ENCODE measurements at regions not wholly inside any gene's neighbourhood (a gene's known extent, or its start where the extent isn't known, plus 50 kb on each side); places are given as distances from the start of the nearest gene placed in this dataset.
"Not testable (repeated sequence)": the region's sequence is repeated elsewhere in the genome, so short reads cannot be mapped to it uniquely, and the experiment has no call there.

DNA sequence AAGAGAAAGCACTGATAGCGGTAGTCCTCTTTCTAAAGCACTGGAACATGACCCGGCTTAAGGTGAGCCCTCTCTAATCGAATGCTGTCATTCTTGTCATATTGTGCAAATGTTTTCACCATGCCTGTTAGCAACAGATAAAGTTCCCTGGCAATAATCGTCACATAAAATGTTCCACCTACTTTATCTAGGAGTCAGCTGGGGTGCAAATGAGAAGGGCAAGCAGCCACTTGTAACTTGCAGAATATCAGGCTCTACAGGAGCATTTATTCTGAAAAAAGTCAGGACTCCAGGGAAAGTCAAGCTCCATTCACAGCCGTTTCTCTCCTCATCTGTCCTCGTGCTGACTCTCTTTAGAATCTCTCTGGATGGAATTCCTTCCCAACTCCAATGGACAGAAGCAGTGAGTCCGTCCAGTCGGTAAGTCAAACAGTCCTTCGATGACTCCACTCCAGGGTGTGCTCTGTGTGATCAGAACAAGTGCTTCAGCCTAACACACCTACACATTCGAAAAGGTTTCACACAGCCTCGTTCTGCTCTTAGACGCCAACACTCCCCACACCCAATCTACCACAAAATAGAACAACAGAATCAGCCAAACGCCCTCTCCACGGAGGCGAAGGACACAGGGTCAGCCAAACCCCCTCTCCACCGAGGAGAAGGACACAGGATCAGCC, 101.7 kb upstream of the FRG1 start:
- H3K9me3 ChIP-seq: no peaks in the 10 kb centered on the region
- WGBS: 69% methylated on average over 16 of the region's 16 CpGs
- H3K4me1 ChIP-seq: no peaks in the 10 kb centered on the region
- H3K4me3 ChIP-seq: no peak overlapping the region
- TF ChIP-seq, protein P1, sequence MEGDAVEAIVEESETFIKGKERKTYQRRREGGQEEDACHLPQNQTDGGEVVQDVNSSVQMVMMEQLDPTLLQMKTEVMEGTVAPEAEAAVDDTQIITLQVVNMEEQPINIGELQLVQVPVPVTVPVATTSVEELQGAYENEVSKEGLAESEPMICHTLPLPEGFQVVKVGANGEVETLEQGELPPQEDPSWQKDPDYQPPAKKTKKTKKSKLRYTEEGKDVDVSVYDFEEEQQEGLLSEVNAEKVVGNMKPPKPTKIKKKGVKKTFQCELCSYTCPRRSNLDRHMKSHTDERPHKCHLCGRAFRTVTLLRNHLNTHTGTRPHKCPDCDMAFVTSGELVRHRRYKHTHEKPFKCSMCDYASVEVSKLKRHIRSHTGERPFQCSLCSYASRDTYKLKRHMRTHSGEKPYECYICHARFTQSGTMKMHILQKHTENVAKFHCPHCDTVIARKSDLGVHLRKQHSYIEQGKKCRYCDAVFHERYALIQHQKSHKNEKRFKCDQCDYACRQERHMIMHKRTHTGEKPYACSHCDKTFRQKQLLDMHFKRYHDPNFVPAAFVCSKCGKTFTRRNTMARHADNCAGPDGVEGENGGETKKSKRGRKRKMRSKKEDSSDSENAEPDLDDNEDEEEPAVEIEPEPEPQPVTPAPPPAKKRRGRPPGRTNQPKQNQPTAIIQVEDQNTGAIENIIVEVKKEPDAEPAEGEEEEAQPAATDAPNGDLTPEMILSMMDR (IDR thresholded peaks at IDR 0.05): no peak
- TF ChIP-seq POLR2A (IDR thresholded peaks at IDR 0.05) (no peak), EP300 (IDR thresholded peaks at IDR 0.05) (no peak), POLR2AphosphoS5 (IDR thresholded peaks at IDR 0.05) (no peak)
- no peaks in the 10 kb centered on the region for H3K27me3 ChIP-seq
- no peak for DNase-seq (ENCODE audit: low spot score in 2 of 2)
- H3K36me3 ChIP-seq: no peaks in the 10 kb centered on the region
- no peak overlapping the region for H3K27ac ChIP-seq

DNA sequence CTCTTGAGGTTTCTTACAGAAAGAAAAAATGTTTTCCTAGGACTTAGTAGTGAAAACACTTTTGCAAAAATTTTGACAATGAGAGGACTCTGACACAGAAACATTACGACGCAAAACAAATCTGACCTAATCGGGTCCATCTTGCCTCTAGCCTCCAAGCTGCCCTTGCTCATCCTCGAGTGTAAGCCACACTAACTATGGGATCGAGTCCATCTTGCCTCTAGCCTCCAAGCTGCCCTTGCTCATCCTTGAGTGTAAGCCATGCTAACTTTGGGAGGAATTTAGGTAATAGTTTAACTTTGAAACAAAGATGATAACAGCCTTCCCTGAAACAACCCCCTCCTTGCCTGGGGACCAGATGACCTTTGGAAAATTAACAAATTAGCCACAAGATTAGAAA, 100.3 kb upstream of the FRG1 start:
- Histone ChIP-seq H3K27ac (no peak overlapping the region), H3K9me3 (no peaks in the 10 kb centered on the region), H3K36me3 (no peaks in the 10 kb centered on the region), H3K4me3 (no peak overlapping the region), H3K27me3 (no peaks in the 10 kb centered on the region), H3K4me1 (no peaks in the 10 kb centered on the region)
- DNase-seq (ENCODE audit: low spot score in 2 of 2): no peak
- WGBS: 90% methylated on average over 5 of the region's 5 CpGs
- TF ChIP-seq POLR2A (IDR thresholded peaks at IDR 0.05) (no peak), POLR2AphosphoS5 (IDR thresholded peaks at IDR 0.05) (no peak), EP300 (IDR thresholded peaks at IDR 0.05) (no peak)
- TF ChIP-seq, protein P1 (IDR thresholded peaks at IDR 0.05): no peak

DNA sequence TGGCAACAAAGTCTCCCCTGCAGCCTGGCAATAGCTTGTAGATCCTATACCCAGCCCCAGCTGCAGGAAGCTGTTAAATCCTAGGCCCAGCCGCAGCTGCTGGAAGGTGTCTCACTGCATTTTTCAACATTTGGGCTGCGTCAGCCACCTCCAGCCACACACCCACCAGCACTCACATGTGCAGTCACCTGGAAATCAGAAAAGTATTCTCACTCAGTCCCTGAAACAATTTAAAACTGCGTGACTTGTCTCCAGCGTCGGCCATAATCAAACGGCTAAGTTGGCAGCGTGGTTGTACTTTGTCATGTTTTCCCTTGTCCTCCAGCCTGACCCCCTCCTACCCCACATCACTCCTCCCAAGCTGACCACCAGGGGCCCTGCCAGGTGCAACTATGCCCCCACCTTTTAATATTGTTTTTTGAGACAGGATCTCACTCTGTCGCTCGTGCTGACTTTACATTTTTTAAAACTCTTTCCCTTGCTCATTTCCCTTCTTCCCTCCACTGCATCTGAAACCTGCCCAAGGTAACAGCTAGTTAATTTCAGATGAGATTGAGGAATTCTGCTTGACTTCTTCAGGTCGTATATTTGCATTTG, 97.2 kb upstream of the FRG1 start:
- DNase-seq (ENCODE audit: low spot score in 2 of 2): no peak
- no peaks in the 10 kb centered on the region for H3K27me3 ChIP-seq
- TF ChIP-seq, protein P1 (IDR thresholded peaks at IDR 0.05): no peak
- TF ChIP-seq EP300 (IDR thresholded peaks at IDR 0.05) (no peak), POLR2AphosphoS5 (IDR thresholded peaks at IDR 0.05) (no peak), POLR2A (IDR thresholded peaks at IDR 0.05) (no peak)
- no peaks in the 10 kb centered on the region for H3K36me3 ChIP-seq
- no peaks in the 10 kb centered on the region for H3K9me3 ChIP-seq
- H3K4me1 ChIP-seq: no peaks in the 10 kb centered on the region
- no peak overlapping the region for H3K4me3 ChIP-seq
- WGBS: 76% methylated on average over 10 of the region's 10 CpGs
- no peak overlapping the region for H3K27ac ChIP-seq

DNA sequence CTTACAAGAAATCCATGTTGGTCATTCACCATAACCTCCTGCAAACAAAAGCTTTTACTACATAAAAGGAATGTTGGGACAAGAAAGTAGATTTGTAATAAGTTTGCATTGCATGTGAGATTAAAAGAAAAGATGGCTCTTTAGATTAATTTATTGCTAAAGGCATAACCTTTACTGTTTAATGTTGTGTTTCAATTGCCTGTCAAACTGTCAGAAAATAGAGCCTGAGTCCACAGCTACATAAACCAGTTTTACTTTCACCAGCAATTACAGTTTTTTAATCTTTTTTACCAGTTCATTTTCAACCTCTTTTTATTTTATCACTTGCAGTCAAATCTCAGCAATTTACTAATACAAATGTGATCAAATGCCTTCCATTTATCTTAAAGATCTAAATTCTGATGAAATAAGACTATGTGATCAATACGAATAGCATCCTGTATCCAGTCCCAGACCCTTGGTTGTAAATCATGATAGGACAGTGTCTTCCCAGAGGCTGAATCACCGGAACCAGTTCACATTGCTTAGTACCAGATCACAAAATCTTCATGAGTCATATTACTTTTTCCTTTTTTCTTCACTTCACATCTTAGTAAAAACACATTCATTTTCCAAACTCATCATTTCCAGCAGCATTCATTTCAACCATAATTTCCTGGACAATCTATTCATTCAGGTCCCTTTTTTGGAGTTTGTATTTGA, 95.4 kb upstream of the FRG1 start:
- DNase-seq (ENCODE audit: low spot score in 2 of 2): no peak
- H3K36me3 ChIP-seq: no peaks in the 10 kb centered on the region
- no peaks in the 10 kb centered on the region for H3K9me3 ChIP-seq
- TF ChIP-seq POLR2A (IDR thresholded peaks at IDR 0.05): no peak
- TF ChIP-seq POLR2AphosphoS5 (IDR thresholded peaks at IDR 0.05): no peak
- TF ChIP-seq, protein P1 (IDR thresholded peaks at IDR 0.05): no peak
- no peak for TF ChIP-seq EP300 (IDR thresholded peaks at IDR 0.05)
- no peak overlapping the region for H3K27ac ChIP-seq
- H3K4me3 ChIP-seq: no peak overlapping the region
- whole genome bisulfite sequencing: 43% methylated on average over 2 of the region's 2 CpGs
- no peaks in the 10 kb centered on the region for H3K4me1 ChIP-seq
- no peaks in the 10 kb centered on the region for H3K27me3 ChIP-seq

DNA sequence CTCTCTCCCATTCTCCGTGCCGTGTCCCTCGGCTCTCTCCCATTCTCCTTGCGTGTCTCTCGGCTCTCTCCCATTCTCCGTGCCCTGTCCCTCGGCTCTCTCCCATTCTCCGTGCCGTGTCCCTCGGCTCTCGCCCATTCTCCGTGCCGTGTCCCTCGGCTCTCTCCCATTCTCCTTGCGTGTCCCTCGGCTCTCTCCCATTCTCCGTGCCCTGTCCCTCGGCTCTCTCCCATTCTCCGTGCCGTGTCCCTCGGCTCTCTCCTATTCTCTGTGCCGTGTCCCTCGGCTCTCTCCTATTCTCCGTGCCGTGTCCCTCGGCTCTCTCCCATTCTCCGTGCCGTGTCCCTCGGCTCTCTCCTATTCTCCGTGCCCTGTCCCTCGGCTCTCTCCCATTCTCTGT, 94.6 kb upstream of the FRG1 start:
- H3K27ac ChIP-seq; H3K4me3 ChIP-seq; H3K4me1 ChIP-seq; H3K27me3 ChIP-seq; H3K36me3 ChIP-seq; DNase-seq (ENCODE audit: low spot score in 2 of 2); H3K9me3 ChIP-seq: not testable (repeated sequence)
- 93% methylated on average over 30 of the region's 31 CpGs for WGBS

DNA sequence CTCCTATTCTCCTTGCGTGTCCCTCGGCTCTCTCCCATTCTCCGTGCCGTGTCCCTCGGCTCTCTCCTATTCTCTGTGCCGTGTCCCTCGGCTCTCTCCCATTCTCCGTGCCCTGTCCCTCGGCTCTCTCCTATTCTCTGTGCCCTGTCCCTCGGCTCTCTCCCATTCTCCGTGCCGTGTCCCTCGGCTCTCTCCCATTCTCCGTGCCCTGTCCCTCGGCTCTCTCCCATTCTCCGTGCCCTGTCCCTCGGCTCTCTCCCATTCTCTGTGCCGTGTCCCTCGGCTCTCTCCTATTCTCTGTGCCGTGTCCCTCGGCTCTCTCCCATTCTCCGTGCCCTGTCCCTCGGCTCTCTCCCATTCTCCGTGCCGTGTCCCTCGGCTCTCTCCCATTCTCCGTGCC, 94.1 kb upstream of the FRG1 start:
- H3K27me3 ChIP-seq, H3K36me3 ChIP-seq, H3K4me3 ChIP-seq, H3K9me3 ChIP-seq, H3K27ac ChIP-seq, H3K4me1 ChIP-seq: not testable (repeated sequence)
- DNase-seq (ENCODE audit: low spot score in 2 of 2): peak in 1 of 2 donors; percentile 71
- 91% methylated on average over 27 of the region's 27 CpGs for WGBS

DNA sequence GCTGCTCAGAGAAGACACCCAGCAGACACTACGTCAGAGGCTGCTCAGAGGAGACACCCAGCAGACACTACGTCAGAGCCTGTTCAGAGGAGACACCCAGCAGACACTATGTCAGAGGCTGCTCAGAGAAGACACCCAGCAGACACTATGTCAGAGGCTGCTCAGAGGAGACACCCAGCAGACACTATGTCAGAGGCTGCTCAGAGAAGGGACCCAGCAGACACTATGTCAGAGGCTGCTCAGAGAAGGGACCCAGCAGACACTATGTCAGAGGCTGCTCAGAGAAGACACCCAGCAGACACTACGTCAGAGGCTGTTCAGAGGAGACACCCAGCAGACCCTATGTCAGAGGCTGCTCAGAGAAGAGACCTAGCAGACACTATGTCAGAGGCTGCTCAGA, 92.0 kb upstream of the FRG1 start:
- H3K27me3 ChIP-seq; H3K4me1 ChIP-seq; DNase-seq (ENCODE audit: low spot score in 2 of 2); H3K27ac ChIP-seq; H3K4me3 ChIP-seq; H3K9me3 ChIP-seq; H3K36me3 ChIP-seq: not testable (repeated sequence)
- 34% methylated on average over 3 of the region's 3 CpGs for WGBS
